OCI-LY1 (cell line): ENCODE measurements at regions not wholly inside any gene's neighbourhood (a gene's known extent, or its start where the extent isn't known, plus 50 kb on each side); places are given as distances from the start of the nearest gene placed in this dataset.

Experiments used
- CTCF ChIP-seq: fragments of 200-600 bp; sonication (generic), shearing (Covaris generic); IDR thresholded peaks from 2 replicates; pipeline ENCODE4 v1.5.1; 2017; ENCODE audit warnings: mild to moderate bottlenecking, antibody characterized with exemption, low read length, moderate library complexity, mixed read lengths
- EZH2 ChIP-seq: fragments of 200-600 bp; sonication (generic), shearing (Covaris generic); IDR thresholded peaks from 2 replicates; pipeline ENCODE4 v1.8.0; 2017; ENCODE audit warnings: borderline replicate concordance, mixed run types, mild to moderate bottlenecking, antibody characterized with exemption, low read length, moderate library complexity, mixed read lengths

GRCh38 chr2:153140498-153140897 is 338.1 kb downstream of the RPRM start:
- TF ChIP-seq CTCF (no peak), EZH2 (no peak)
